ENCODE measurements at regions not wholly inside any gene's neighbourhood (a gene's known extent, or its start where the extent isn't known, plus 50 kb on each side); places are given as distances from the start of the nearest gene placed in this dataset.

- TF ChIP-seq, protein P1, sequence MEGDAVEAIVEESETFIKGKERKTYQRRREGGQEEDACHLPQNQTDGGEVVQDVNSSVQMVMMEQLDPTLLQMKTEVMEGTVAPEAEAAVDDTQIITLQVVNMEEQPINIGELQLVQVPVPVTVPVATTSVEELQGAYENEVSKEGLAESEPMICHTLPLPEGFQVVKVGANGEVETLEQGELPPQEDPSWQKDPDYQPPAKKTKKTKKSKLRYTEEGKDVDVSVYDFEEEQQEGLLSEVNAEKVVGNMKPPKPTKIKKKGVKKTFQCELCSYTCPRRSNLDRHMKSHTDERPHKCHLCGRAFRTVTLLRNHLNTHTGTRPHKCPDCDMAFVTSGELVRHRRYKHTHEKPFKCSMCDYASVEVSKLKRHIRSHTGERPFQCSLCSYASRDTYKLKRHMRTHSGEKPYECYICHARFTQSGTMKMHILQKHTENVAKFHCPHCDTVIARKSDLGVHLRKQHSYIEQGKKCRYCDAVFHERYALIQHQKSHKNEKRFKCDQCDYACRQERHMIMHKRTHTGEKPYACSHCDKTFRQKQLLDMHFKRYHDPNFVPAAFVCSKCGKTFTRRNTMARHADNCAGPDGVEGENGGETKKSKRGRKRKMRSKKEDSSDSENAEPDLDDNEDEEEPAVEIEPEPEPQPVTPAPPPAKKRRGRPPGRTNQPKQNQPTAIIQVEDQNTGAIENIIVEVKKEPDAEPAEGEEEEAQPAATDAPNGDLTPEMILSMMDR (conservative IDR thresholded peaks at IDR 0.05) = no peak
- H3K27ac ChIP-seq = no peak overlapping the region
These were observed 550.7 kb downstream of the SLC6A15 start for GRCh38 chr12:84361651-84362551.

DNA sequence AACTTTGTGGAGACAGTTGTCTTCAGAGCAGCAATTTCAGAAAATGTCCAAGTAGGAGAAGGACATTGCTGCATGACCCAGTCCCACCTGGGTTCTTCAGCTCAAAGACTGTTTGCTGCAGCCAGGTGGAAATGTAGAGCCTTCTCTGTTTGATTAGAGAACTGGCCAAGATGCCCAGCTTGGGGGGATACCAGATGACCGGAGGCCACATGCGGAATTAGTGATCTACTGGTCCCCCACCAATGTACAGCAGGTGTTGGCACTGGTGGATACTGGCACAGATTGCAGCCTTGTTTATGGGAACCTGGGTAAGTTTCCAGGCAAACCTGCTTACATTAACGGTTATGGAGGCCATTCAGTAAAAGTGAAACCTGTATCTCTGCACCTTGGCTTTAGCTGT, 555.3 kb downstream of the SLC6A15 start:
- H3K27ac ChIP-seq = no peak overlapping the region
- TF ChIP-seq, protein P1 (conservative IDR thresholded peaks at IDR 0.05) = no peak

DNA sequence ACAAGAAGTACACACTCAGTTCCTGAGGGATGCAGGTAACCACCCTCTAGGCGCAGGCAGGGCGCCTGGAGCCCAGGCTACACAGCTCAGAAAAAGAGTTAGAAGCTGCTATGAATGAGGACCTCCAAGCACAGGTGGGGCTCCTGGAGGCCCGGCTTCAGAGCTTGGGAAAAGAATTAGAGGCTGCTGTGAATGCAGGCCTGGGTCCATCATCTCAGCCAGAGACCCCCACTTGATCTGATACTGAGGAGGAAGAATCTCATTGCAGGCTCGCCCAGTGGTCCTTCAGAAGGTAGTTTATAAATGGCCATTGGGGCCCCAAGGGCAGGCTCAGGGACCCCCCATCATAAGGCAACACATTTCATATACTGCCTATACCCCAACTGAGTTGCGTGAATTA, 556.4 kb downstream of the SLC6A15 start:
- TF ChIP-seq, protein P1 (conservative IDR thresholded peaks at IDR 0.05) = no peak
- no peak overlapping the region for H3K27ac ChIP-seq

GRCh38 chr12:84355561-84355960, 557.0 kb downstream of the SLC6A15 start:
- TF ChIP-seq, protein P1 (conservative IDR thresholded peaks at IDR 0.05) = no peak

DNA sequence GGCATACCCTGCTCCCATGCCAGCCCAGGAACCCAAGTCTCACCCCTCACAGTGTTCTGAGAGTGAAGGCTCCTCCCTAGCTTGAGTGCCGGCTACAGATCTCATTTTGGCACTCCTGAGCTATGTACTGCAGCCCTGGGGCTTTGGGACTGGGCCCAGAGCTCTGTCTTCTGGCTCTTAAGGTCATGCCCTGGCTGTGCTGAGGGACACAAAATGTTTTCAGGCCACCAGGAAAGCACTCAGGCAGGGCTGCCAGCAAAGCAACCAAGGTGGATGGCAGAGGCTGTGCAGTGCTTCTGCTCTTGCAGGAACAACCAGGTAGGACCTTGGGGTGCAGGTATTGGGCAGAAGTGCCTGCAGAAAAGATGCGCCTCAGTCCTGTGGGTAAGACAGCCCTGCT, 564.0 kb downstream of the SLC6A15 start:
- H3K27ac ChIP-seq = no peak overlapping the region
- TF ChIP-seq, protein P1 (conservative IDR thresholded peaks at IDR 0.05) = no peak

More at GRCh38 chr12:84355561-84355960, 557.0 kb downstream of the SLC6A15 start:
- no peak overlapping the region for H3K27ac ChIP-seq

DNA sequence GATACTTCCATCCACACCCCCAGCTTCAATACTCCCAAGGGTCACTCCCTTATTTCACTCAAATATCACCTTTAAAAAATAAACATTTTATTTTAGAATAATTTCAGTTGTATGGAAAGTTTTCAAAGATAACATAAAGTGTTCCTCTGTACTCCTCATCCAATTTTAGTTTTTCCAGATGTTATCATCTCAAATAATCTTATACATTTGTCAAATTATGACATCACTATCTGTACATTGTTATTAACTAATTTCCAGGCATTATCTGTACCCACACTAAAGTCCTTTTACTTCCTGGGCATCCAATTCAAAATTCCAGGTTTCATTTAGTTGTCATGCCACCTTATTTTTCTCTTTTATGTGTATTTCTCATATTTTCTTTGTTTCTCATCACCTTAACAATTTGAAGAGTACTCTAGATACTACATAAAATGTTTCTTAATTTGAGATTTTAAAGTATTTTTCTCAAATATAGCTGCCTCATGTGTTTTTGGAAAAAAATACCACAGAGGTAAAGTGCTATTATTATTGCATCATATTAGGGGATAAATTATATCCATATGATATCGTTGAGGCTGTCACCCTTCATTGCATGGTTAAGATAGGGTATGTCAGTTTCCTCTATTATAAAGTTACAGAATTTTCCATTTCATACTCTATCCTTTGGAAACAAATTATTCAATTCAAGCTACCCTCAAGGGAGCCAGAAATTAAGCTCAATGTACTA, 571.0 kb downstream of the SLC6A15 start:
- TF ChIP-seq, protein P1 (conservative IDR thresholded peaks at IDR 0.05) = no peak
- no peak overlapping the region for H3K27ac ChIP-seq

- TF ChIP-seq, protein P1 (conservative IDR thresholded peaks at IDR 0.05) = no peak
- no peak overlapping the region for H3K27ac ChIP-seq
These were observed 576.4 kb downstream of the SLC6A15 start for GRCh38 chr12:84336231-84336630.

Measured in VCaP (cell line).